K562 (cell line): ENCODE measurements at regions not wholly inside any gene's neighbourhood (a gene's known extent, or its start where the extent isn't known, plus 50 kb on each side); places are given as distances from the start of the nearest gene placed in this dataset.

Experiments
- ATAC-seq: fragments of 200-7000 bp; cut with Tn5 transposase; 3 replicates; pipeline ENCODE4 v1.9.1; 2020; ENCODE audit warnings: moderate library complexity
- BruUV-seq: library from RNA; stranded (reverse); fragments of 400-500 nt; replicated peaks from 2 replicates; lab custom pipeline; 2021; lab: Mats Ljungman, UMichigan
- CTCF ChIA-PET: fragments of 300-600 bp; formaldehyde crosslinking; extraction: SDS; loops from one replicate; lab custom pipeline; 2021; ENCODE audit warnings: low intra/inter-chr PET ratio; lab: Yijun Ruan, JAX
- POLR2A ChIA-PET: fragments of 300-600, 350-650 bp; sonication (Branson Sonifier 250); formaldehyde crosslinking; extraction: SDS; loops from one replicate; lab custom pipeline; 2021; ENCODE audit warnings: antibody characterized with exemption, inconsistent platforms; lab: Yijun Ruan, JAX
- DNase-seq, 4 experiments: peaks; one replicate each; pipeline versions ENCODE4 v3.0.0 to v3.0.0-alpha.2; 2011 to 2018; ENCODE audit warnings: low spot score in 3 of 4, mixed read lengths in 3 of 4; ENCODE audit errors: extremely low read depth in 1 of 4
- FAIRE-seq: peaks from 2 replicates; lab custom pipeline; 2011; peaks lifted over from hg19 to GRCh38; lab: Jason Lieb, UNC
- H2AFZ ChIP-seq: 2 replicates; pipeline ENCODE4 v1.6.0; 2011; ENCODE audit warnings: low read depth, low read length, control low read depth, inconsistent platforms
- H3K27ac ChIP-seq: fragments of 200-600 bp; 3 replicates; pipeline ENCODE4 v1.8.0; 2011; ENCODE audit warnings: low read depth, mild to moderate bottlenecking, control low read depth, inconsistent platforms, low read length, moderate library complexity, mixed read lengths; ENCODE audit errors: extremely low read depth
- H3K27me3 ChIP-seq, 2 experiments: fragments of 300-600 bp in 1 of 2; 2 replicates in 1 of 2; 3 replicates in 1 of 2; pipeline versions ENCODE4 v1.6.0 to v1.8.0; 2011; ENCODE audit warnings: inconsistent platforms in 2 of 2, low read length in 2 of 2, mild to moderate bottlenecking in 1 of 2, mixed read lengths in 1 of 2, moderate library complexity in 1 of 2; ENCODE audit not compliant: control insufficient read depth in 2 of 2, insufficient read depth in 2 of 2
- H3K36me3 ChIP-seq: fragments of 300-600 bp; 3 replicates; pipeline ENCODE4 v1.8.0; 2011; ENCODE audit warnings: mild to moderate bottlenecking, low read length, inconsistent platforms; ENCODE audit not compliant: control insufficient read depth, insufficient read depth
- H3K4me1 ChIP-seq, 2 experiments: fragments of 200-600 bp in 1 of 2; replicated peaks in 1 of 2; 2 replicates in 1 of 2; 3 replicates in 1 of 2; pipeline versions ENCODE4 v1.5.1 to v1.8.0; 2011; ENCODE audit warnings: inconsistent platforms in 2 of 2, low read length in 2 of 2, mild to moderate bottlenecking in 1 of 2, mixed read lengths in 1 of 2, moderate library complexity in 1 of 2; ENCODE audit not compliant: control insufficient read depth in 2 of 2, insufficient read depth in 2 of 2
- H3K4me2 ChIP-seq: 2 replicates; pipeline ENCODE4 v1.6.1; 2011; ENCODE audit warnings: low read length, control low read depth, inconsistent platforms, mixed read lengths; ENCODE audit not compliant: insufficient read depth
- H3K4me3 ChIP-seq: fragments of 200-600 bp; sonication (generic), shearing (Covaris generic); 2 replicates; pipeline ENCODE4 v1.5.1; 2016; ENCODE audit warnings: control low read depth, inconsistent platforms
- H3K79me2 ChIP-seq: fragments of 200-600 bp; 3 replicates; pipeline ENCODE4 v1.8.0; 2011; ENCODE audit warnings: low read length, inconsistent platforms; ENCODE audit not compliant: control insufficient read depth, insufficient read depth
- H3K9ac ChIP-seq, 2 experiments: 2 replicates each; pipeline versions ENCODE4 v1.6.0 to v1.6.1; 2011; ENCODE audit warnings: low read depth in 2 of 2, low read length in 2 of 2, control low read depth in 1 of 2, inconsistent platforms in 1 of 2, mild to moderate bottlenecking in 1 of 2, mixed read lengths in 1 of 2; ENCODE audit not compliant: insufficient read depth in 1 of 2
- H3K9me1 ChIP-seq: one replicate; pipeline ENCODE4 v1.6.0; 2011; ENCODE audit warnings: inconsistent platforms, mild to moderate bottlenecking, low read length, moderate library complexity; ENCODE audit not compliant: control insufficient read depth, insufficient read depth
- H3K9me3 ChIP-seq: replicated peaks from 2 replicates; pipeline ENCODE4 v1.5.1; 2011; ENCODE audit warnings: low read depth, low read length, inconsistent platforms; ENCODE audit not compliant: control insufficient read depth, insufficient read depth
- H4K20me1 ChIP-seq: replicated peaks from 2 replicates; pipeline ENCODE4 v1.6.1; 2011; ENCODE audit warnings: low read length, inconsistent platforms, mixed read lengths; ENCODE audit not compliant: control insufficient read depth, insufficient read depth
- CBFB ChIP-seq: sonication (generic); formaldehyde crosslinking; IDR thresholded peaks from 2 replicates; pipeline ENCODE4 v1.4.0; 2020; ENCODE audit warnings: mild to moderate bottlenecking, missing genetic modification reagents
- HNRNPLL ChIP-seq: fragments of 200-400 bp; formaldehyde crosslinking; IDR thresholded peaks from 2 replicates; pipeline ENCODE4 v1.6.1; 2017; ENCODE audit warnings: low read length, low read depth, mild to moderate bottlenecking; ENCODE audit not compliant: poor library complexity, severe bottlenecking
- SMARCB1 ChIP-seq: IDR thresholded peaks from 2 replicates; pipeline ENCODE4 v1.6.1; 2011; ENCODE audit warnings: improper control_type of control experiment, low read depth; ENCODE audit not compliant: insufficient read length
- SMC3 ChIP-seq: conservative IDR thresholded peaks from 2 replicates; pipeline ENCODE4 v1.6.1; 2011; ENCODE audit warnings: low read depth, low read length, improper control_type of control experiment; ENCODE audit not compliant: insufficient read depth
- THAP12 ChIP-seq: fragments of 250-450 bp; sonication (Bioruptor Pico); IDR thresholded peaks from 2 replicates; pipeline ENCODE4 v1.9.0; 2021; ENCODE audit warnings: mild to moderate bottlenecking, inconsistent platforms
- THRAP3 ChIP-seq: fragments of 450-650 bp; IDR thresholded peaks from 2 replicates; pipeline ENCODE4 v1.6.1; 2016; ENCODE audit warnings: mild to moderate bottlenecking, inconsistent platforms, borderline replicate concordance
- ZFPM2 ChIP-seq: fragments of 250-450 bp; sonication (Bioruptor Pico); IDR thresholded peaks from 2 replicates; pipeline ENCODE4 v1.5.1; 2022; ENCODE audit warnings: mild to moderate bottlenecking
- WGBS: fragments of 100-300 bp; shearing (Covaris generic); methylation state at CpG from one replicate; pipeline ENCODE4 v1.1.6; 2016; ENCODE audit warnings: low coverage, mixed read lengths; ENCODE audit not compliant: insufficient coverage; ENCODE audit errors: missing lambda C conversion rate; 5-methylcytosine and 5-hydroxymethylcytosine counted together
- in situ Hi-C: fragments of 300-500 bp; cut with MboI; formaldehyde crosslinking; loops from 4 replicates; pipeline ENCODE4 v1.15.0; 2018; ENCODE audit warnings: inconsistent platforms, mixed read lengths
- intact Hi-C: fragments of 100-400 bp; cut with micrococcal nuclease; formaldehyde crosslinking; loops from 2 replicates; pipeline ENCODE4 v1.14.2; 2022
- TF ChIP-seq, protein P1 (sequence below): fragments of 250-450 bp; sonication (Bioruptor Pico); IDR thresholded peaks from 2 replicates; pipeline ENCODE4 v1.4.0; 2020; ENCODE audit warnings: borderline replicate concordance
- TF ChIP-seq, protein P2 (sequence below): IDR thresholded peaks from 2 replicates; pipeline ENCODE4 v1.6.1; 2012; ENCODE audit warnings: low read depth, low read length, improper control_type of control experiment, borderline replicate concordance
- TF ChIP-seq, protein P3 (sequence below): IDR thresholded peaks from 3 replicates; pipeline ENCODE4 v1.6.1; 2011; ENCODE audit warnings: borderline replicate concordance, mild to moderate bottlenecking; ENCODE audit not compliant: insufficient read length, insufficient read depth

- TF ChIP-seq, protein P1, sequence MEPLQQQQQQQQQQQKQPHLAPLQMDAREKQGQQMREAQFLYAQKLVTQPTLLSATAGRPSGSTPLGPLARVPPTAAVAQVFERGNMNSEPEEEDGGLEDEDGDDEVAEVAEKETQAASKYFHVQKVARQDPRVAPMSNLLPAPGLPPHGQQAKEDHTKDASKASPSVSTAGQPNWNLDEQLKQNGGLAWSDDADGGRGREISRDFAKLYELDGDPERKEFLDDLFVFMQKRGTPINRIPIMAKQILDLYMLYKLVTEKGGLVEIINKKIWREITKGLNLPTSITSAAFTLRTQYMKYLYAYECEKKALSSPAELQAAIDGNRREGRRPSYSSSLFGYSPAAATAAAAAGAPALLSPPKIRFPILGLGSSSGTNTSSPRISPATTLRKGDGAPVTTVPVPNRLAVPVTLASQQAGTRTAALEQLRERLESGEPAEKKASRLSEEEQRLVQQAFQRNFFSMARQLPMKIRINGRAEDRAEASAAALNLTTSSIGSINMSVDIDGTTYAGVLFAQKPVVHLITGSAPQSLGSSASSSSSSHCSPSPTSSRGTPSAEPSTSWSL (CRISPR knock-in tag): no peak
- TF ChIP-seq CBFB (CRISPR knock-in tag): no peak
Observed at GRCh38 chr4:14117575-14118238, 490.2 kb upstream of the BOD1L1 start (continued).

DNA sequence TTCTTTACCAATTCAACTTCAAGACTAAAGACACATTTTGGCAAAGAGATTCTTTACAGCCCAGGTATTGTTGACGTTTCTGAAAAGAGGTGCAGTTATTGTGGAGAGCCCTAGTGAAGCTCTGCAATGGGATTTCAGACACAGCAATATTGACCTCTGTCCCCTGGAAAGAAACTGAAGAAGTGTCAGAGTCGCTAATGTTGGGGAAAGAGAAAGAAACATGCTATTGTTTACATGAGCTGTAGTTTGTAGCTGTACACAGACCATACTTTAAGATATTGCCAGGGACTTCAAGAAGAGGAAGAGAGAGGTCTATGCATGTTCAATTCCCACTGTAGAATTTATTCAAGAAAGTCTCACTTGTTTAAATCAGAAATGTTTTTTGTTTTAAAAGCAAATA lies 497.3 kb upstream of the BOD1L1 start:
- no peaks in the 10 kb centered on the region for H3K9me3 ChIP-seq
- no peaks in the 10 kb centered on the region for H3K36me3 ChIP-seq
- H3K4me2 ChIP-seq: no peak overlapping the region
- no peak overlapping the region for H3K9ac ChIP-seq
- H2AFZ ChIP-seq: no peak overlapping the region
- H3K9me1 ChIP-seq: no peaks in the 10 kb centered on the region
- CTCF ChIA-PET: no interaction called here
- DNase-seq (no peak), FAIRE-seq (no peak), ATAC-seq (no peak)
- H4K20me1 ChIP-seq: no peaks in the 10 kb centered on the region
- intact Hi-C loops (no loop called here), in situ Hi-C loops (no loop called here)
- no peaks in the 10 kb centered on the region for H3K4me1 ChIP-seq
- H3K79me2 ChIP-seq: no peaks in the 10 kb centered on the region
- H3K4me3 ChIP-seq: no peak overlapping the region
- no peak overlapping the region for H3K27ac ChIP-seq
- BruUV-seq: no TSS peak
- no peaks in the 10 kb centered on the region for H3K27me3 ChIP-seq
- POLR2A ChIA-PET: no interaction called here
- 0% methylated on average over 2 of the region's 2 CpGs for WGBS
- TF ChIP-seq, protein P2, sequence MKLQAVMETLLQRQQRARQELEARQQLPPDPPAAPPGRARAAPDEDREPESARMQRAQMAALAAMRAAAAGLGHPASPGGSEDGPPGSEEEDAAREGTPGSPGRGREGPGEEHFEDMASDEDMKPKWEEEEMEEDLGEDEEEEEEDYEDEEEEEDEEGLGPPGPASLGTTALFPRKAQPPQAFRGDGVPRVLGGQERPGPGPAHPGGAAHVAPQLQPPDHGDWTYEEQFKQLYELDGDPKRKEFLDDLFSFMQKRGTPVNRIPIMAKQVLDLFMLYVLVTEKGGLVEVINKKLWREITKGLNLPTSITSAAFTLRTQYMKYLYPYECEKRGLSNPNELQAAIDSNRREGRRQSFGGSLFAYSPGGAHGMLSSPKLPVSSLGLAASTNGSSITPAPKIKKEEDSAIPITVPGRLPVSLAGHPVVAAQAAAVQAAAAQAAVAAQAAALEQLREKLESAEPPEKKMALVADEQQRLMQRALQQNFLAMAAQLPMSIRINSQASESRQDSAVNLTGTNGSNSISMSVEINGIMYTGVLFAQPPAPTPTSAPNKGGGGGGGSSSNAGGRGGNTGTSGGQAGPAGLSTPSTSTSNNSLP: no peak
- TF ChIP-seq SMC3: no peak
- TF ChIP-seq, protein P3, sequence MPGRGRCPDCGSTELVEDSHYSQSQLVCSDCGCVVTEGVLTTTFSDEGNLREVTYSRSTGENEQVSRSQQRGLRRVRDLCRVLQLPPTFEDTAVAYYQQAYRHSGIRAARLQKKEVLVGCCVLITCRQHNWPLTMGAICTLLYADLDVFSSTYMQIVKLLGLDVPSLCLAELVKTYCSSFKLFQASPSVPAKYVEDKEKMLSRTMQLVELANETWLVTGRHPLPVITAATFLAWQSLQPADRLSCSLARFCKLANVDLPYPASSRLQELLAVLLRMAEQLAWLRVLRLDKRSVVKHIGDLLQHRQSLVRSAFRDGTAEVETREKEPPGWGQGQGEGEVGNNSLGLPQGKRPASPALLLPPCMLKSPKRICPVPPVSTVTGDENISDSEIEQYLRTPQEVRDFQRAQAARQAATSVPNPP: no peak
- TF ChIP-seq ZFPM2 (CRISPR knock-in tag): no peak
- no peak for TF ChIP-seq SMARCB1
- TF ChIP-seq THRAP3: no peak
- TF ChIP-seq HNRNPLL: no peak
- TF ChIP-seq THAP12 (CRISPR knock-in tag): no peak
